ENCODE measurements at regions not wholly inside any gene's neighbourhood (a gene's known extent, or its start where the extent isn't known, plus 50 kb on each side); places are given as distances from the start of the nearest gene placed in this dataset.
"Not testable (repeated sequence)": the region's sequence is repeated elsewhere in the genome, so short reads cannot be mapped to it uniquely, and the experiment has no call there.

- no peak for DNase-seq
These were observed 328.0 kb downstream of the NAF1 start for GRCh38 chr4:162838671-162839070.

DNA sequence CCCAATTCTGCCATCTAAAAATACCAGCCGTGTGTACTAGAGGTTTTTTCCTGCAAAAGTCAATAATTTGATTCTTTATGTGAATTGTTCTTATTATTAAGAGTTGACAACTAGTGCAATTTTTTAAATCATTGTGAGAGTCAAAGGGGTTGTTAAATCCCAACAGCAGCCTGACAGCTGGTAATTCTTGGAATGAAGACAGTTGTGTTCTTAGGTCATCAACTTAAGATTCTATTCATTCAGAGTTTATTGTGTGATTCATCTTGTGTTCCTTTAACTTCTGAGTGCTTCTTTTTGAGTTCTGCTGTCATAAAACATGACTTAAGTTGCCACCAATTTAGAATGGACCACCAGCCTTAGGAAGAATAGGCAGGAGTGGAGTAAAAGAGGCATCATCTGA is 329.0 kb downstream of the NAF1 start:
- DNase-seq: no peak

GRCh38 chr4:162837241-162837640 is 329.4 kb downstream of the NAF1 start:
- no peak for DNase-seq

DNA sequence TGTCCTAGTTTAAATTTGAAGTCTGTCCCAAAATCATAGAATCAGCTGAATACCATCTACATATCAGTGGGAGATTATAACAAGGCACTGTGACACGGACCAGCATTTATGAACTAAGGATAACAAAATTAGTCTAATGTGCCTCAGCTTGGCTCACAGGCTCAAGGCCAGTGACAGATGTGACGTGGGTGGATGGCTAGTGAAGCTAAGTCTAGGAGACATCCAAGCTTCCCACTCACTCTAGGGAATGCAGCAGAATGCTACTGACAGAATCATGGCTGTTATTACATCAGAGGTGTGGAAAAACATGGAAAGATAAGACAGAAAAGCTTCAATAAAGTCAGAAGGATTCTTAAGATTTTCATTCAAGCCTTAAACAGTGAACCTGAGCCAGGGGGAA is 329.9 kb downstream of the NAF1 start:
- no peak for DNase-seq

- not testable (repeated sequence) for DNase-seq
These were observed 330.4 kb downstream of the NAF1 start for GRCh38 chr4:162836258-162836657.

GRCh38 chr4:162830899-162831298 is 335.8 kb downstream of the NAF1 start:
- DNase-seq: no peak

DNA sequence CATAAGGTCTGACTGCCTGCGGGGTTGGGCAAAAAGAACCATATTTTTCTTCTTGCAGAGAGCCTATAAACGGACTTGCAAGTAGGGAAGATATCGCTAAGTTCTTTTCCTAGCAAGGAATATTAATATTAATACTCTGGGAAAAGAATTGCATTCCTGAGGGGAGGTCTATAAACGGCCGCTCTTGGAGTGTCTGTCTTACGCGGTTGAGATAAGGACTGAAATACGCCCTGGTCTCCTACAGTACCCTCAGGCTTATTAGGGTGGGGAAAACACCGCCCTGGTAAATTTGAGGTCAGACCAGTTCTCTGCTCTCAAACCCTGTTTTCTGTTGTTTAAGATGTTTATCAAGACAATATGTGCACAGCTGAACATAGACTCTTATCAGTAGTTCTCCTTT is 349.3 kb downstream of the NAF1 start:
- DNase-seq: not testable (repeated sequence)

DNA sequence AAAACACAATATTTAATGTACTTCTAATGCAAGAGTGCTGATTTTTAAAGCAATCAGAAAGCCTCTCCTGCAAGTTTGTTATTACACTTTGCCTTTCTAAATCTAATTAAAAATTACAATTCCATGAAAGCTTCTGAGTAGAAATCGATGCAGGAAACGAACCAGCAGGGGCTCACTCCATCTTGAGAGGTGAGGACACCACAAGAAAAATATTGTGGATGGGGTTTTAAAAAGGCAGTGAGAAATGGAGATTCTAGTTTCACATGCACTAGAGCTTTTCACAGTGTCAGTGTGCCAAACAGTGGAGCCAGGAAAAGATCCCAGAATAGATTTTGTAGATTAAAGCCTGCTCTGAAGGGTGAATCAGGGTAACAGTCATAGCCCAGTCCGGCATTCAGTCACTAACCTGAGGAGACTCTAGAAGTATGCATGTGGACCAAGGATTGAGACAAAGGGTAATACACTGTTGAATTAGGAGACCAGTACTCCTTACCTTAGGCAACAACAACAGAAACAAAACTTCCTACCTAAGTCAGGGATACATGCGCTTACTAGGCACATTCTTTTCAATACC is 362.3 kb downstream of the NAF1 start:
- no peak for DNase-seq

GRCh38 chr4:162803378-162803777 is 363.3 kb downstream of the NAF1 start:
- no peak for DNase-seq

GRCh38 chr4:162797108-162797507 is 369.6 kb downstream of the NAF1 start:
- DNase-seq: no peak

- DNase-seq: no peak
These were observed 373.1 kb downstream of the NAF1 start for GRCh38 chr4:162793571-162793970.

GRCh38 chr4:162793004-162793403 is 373.7 kb downstream of the NAF1 start:
- no peak for DNase-seq

DNA sequence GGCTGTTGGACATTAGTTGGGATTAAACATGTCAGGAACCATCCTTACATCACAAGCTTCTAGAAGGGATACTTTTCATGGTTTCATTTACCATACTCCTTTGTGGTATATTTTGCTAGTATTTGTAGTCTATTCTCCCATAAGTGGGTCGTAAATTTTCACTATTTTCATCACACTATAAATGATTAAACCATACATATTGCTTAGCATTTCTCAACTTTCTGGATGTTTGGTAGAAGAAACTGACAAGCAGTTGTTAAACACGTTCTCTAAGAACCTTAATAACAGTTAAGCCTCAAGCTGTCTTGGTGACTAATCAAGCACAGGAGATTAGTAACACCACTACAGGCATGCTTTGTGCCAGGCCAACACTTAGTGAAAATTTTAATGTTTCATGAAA is 375.5 kb downstream of the NAF1 start:
- no peak for DNase-seq

DNA sequence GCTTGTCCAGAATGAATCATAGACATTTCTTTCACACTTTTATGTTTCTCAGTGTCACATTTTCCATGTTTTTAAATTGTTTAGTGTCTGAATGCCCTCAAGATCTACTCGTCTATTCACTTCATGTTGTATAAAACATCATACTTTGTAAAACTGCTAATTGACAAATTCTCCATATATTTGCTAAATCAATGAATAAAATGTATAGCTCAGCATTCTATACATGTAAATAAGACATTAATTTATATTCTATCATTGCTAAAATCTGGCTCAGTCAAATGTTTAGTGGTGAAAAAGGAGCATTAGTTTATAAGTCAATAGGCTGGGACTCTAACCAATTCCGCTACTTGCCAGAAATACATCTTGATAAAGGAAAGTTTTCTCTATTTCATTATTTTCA is 379.6 kb downstream of the NAF1 start:
- no peak for DNase-seq

DNA sequence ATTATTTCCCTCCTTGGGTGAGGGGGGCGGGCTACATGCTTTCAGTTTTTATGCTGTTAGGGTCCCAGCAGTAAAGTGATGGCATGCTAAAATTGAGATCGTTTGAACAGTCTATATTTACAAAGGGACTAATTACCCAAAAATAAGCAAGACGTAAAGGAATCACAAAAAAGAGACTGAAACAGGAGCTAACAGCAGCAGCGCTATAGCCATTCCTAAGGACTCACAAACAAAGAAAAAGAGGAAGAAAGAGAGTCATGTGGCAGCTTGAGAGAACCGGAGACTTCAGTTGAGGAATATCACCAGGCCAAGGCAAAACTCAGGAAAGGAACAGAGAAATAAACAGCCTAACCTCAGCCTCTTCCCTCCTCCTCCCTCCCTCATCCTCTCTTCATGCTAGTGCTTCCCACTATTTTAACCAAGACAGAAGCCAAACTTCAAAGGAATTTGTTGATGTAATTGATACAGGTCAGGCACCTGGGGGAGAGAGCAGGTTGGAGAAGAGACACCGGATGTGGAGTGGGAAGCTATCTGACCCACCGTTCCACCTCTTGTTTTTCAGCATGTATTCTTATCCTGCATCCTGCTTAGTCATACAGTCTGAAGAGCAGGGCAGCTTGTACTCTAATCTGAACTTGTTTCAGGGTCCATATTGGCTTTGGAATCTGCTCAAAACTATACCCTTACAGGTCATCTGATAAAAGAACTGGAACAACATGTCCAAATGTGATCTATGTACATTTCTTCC is 383.7 kb downstream of the NAF1 start:
- no peak for DNase-seq

- DNase-seq: no peak
These were observed 384.5 kb downstream of the NAF1 start for GRCh38 chr4:162782096-162782777.

DNA sequence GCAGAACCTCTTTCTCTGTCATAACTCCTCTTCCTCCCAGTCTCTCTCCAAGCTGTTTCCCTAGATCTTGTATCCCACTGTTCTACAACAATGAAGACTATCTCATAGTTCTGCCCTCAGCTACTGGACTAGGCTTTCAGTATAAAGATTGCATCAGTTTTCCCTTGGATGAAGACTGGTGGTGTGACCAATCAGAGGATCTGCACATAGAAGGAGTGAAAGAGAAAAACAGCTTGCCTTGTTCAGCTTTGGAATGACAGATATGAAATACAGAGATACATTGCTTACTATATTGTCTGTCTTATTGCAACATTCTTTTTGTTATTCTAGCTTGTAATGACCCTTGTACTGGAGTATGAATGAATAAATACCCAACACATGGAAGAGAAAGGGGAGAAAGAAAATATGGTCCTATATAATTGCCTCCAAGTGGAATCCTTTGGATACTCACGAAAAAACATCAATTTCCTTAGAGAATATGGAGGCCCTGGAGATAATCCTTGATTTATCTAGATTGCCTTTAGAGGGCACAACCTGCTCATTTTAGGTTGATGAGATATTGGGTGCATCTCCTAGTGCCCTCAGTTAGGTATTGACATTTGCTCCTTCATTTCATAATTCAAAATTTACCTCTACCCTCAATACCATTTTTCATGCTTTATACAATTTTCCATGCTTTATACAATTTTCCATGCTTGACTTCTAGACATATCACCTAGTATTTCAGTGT is 395.8 kb downstream of the NAF1 start:
- no peak for DNase-seq

GRCh38 chr4:162767083-162767482 is 399.6 kb downstream of the NAF1 start:
- no peak for DNase-seq

DNA sequence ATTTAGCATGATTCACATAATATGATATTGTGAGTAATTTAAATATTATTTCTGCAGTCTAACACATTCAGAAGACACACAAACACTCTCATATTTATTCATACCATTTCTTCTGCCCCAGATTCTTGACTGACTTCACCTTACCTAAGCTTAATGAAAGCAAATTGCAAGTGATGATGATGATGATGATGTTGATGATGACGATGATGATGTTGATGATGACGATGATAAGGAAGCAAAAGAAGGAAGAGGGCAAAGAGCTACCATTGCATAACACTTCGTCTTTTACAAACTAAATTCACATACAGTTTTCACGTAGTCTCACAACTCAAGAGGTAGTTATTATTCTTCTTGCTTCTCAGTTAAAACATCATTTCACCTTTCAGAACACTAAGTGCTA is 404.7 kb downstream of the NAF1 start:
- no peak for DNase-seq

DNA sequence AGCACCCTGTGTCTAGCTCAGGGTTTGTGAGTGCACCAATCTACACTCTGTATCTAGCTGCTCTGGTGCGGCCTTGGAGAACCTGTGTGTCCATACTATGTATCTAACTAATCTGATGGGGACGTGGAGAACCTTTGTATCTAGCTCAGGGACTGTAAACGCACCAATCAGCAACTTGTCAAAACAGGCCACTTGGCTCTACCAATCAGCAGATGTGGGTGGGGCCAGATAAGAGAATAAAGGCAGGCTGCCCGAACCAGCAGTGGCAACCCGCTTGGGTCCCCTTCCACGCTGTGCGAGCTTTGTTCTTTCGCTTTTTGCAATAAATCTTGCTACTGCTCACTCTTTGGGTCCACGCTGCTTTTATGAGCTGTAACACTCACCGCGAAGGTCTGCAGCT is 426.5 kb downstream of the NAF1 start:
- DNase-seq: not testable (repeated sequence)

GRCh38 chr4:162739596-162739995 is 427.1 kb downstream of the NAF1 start:
- DNase-seq: not testable (repeated sequence)

DNA sequence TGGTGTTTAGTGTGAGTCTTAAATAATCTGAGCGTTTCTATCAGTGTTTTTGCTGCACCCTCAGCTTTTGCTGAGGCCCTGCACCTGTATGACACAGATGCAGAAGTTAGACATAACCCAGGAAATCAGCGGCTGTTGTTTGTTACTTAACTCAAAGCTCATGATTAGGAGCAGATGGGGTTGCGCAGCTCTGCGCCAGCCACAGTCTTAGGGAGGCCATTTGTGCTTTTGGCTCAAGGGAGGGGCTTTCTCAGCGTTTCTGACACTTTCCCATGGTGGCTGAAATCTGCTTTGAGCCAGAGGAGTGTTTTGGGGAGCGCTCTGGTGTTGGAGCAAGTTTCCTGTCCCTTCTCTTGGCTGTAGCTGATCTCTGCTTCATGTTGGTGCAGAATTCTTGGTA is 433.8 kb downstream of the NAF1 start:
- no peak for DNase-seq

- DNase-seq: no peak
These were observed 438.9 kb downstream of the NAF1 start for GRCh38 chr4:162727766-162728165.

GRCh38 chr4:162727232-162727631 is 439.5 kb downstream of the NAF1 start:
- DNase-seq: no peak
